ENCODE measurements at regions not wholly inside any gene's neighbourhood (a gene's known extent, or its start where the extent isn't known, plus 50 kb on each side); places are given as distances from the start of the nearest gene placed in this dataset.

DNA sequence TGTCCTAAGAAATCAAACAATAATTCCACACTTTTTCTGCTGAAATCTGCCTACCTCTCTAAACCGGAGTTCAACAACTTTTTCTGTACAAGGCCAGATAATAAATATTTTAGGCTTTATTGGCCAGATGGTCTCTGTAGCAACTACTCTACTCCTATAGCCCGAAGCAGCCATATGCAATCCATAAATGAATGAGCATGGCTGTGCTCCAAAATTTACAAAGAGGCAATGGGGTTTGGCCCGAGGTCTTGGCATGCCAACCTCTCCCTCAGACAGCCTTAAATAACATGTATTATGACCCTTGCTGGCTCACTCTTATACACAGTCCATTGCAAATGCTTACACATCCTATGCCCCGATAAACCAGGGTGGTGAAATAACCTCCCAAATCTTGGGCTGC, 98.6 kb upstream of the GPM6A start:
- FAIRE-seq = no peak
- H3K79me2 ChIP-seq (ENCODE audit: control insufficient read depth, insufficient read depth, low read length) = no peaks in the 10 kb centered on the region
- no peak for DNase-seq (ENCODE audit: low read depth, low spot score)
- POLR2A ChIA-PET = no interaction called here
- no peak overlapping the region for H3K27ac ChIP-seq (ENCODE audit: insufficient read depth, low read depth, low read length)
- dilution Hi-C loops (cut with MboI; ENCODE audit: extremely low pct_ligation_motif_present, low sequenced_read_pairs) (no loop called here), intact Hi-C loops (cut with micrococcal nuclease) (no loop called here)
- no peak overlapping the region for H3K4me3 ChIP-seq (replicated peaks in 1 of 3; ENCODE audit: insufficient read depth in 1 of 3, low read depth in 1 of 3, low read length in 3 of 3)
- no peaks in the 10 kb centered on the region for H4K20me1 ChIP-seq (replicated peaks; ENCODE audit: control insufficient read depth, extremely low read depth, insufficient read depth, low read length)
- CTCF ChIA-PET = no interaction called here
- H3K9me3 ChIP-seq (replicated peaks; ENCODE audit: control insufficient read depth, insufficient read depth, low read length) = no peaks in the 10 kb centered on the region
- no peak overlapping the region for H2AFZ ChIP-seq (ENCODE audit: low read depth, low read length)
- TF ChIP-seq EZH2 (IDR thresholded peaks at IDR 0.05; ENCODE audit: borderline replicate concordance, low read depth, low read length, severe bottlenecking) (no peak), JUN (IDR thresholded peaks at IDR 0.05; ENCODE audit: borderline replicate concordance, insufficient read depth, insufficient read length, low read depth) (no peak), GATA2 (IDR thresholded peaks at IDR 0.05; ENCODE audit: insufficient read depth, insufficient read length, low read depth, low read length) (no peak), FOS (IDR thresholded peaks at IDR 0.05; ENCODE audit: borderline replicate concordance, insufficient read depth, low read length) (no peak), MYC (IDR thresholded peaks at IDR 0.05; ENCODE audit: low read depth, low read length) (no peak), POLR2AphosphoS5 (IDR thresholded peaks at IDR 0.05; ENCODE audit: insufficient read depth, low read depth, low read length) (no peak)
- TF ChIP-seq, protein P1, sequence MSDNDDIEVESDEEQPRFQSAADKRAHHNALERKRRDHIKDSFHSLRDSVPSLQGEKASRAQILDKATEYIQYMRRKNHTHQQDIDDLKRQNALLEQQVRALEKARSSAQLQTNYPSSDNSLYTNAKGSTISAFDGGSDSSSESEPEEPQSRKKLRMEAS (IDR thresholded peaks at IDR 0.05; ENCODE audit: insufficient read depth, insufficient read length) = no peak
- TF ChIP-seq, protein P2, sequence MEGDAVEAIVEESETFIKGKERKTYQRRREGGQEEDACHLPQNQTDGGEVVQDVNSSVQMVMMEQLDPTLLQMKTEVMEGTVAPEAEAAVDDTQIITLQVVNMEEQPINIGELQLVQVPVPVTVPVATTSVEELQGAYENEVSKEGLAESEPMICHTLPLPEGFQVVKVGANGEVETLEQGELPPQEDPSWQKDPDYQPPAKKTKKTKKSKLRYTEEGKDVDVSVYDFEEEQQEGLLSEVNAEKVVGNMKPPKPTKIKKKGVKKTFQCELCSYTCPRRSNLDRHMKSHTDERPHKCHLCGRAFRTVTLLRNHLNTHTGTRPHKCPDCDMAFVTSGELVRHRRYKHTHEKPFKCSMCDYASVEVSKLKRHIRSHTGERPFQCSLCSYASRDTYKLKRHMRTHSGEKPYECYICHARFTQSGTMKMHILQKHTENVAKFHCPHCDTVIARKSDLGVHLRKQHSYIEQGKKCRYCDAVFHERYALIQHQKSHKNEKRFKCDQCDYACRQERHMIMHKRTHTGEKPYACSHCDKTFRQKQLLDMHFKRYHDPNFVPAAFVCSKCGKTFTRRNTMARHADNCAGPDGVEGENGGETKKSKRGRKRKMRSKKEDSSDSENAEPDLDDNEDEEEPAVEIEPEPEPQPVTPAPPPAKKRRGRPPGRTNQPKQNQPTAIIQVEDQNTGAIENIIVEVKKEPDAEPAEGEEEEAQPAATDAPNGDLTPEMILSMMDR (IDR thresholded peaks at IDR 0.05; ENCODE audit: extremely low read depth in 1 of 2, insufficient read depth in 1 of 2, low read depth in 1 of 2, low read length in 2 of 2) = no peak
- no peaks in the 10 kb centered on the region for H3K4me1 ChIP-seq (ENCODE audit: control insufficient read depth, extremely low read depth, insufficient read depth, low read length)
- H3K9ac ChIP-seq (replicated peaks; ENCODE audit: extremely low read depth, insufficient read depth, low read length) = no peak overlapping the region
- no peak overlapping the region for H3K4me2 ChIP-seq (ENCODE audit: insufficient read depth, low read length)
- BruUV-seq (replicated peaks) = no TSS peak
- H3K36me3 ChIP-seq (ENCODE audit: control insufficient read depth in 2 of 2, extremely low read depth in 1 of 2, insufficient read depth in 2 of 2, low read length in 2 of 2) = no peaks in the 10 kb centered on the region
- no peaks in the 10 kb centered on the region for H3K9me1 ChIP-seq (replicated peaks; ENCODE audit: control insufficient read depth, extremely low read depth, insufficient read depth, low read length)
- no peaks in the 10 kb centered on the region for H3K27me3 ChIP-seq (ENCODE audit: control insufficient read depth in 2 of 2, insufficient read depth in 2 of 2, low read length in 2 of 2)
